HCT116 (cell line): ENCODE measurements at regions not wholly inside any gene's neighbourhood (a gene's known extent, or its start where the extent isn't known, plus 50 kb on each side); places are given as distances from the start of the nearest gene placed in this dataset.

Experiments
- ATAC-seq: fragments of 200-7000 bp; cut with Tn5 transposase; 2 replicates; pipeline ENCODE4 v1.9.1; 2020; ENCODE audit warnings: mild to moderate bottlenecking, moderate library complexity
- BruUV-seq: library from RNA; stranded (reverse); fragments of 400-500 nt; replicated peaks from 2 replicates; lab custom pipeline; 2021; lab: Mats Ljungman, UMichigan
- CTCF ChIA-PET: fragments of 300-600 bp; sonication (Branson Sonifier 250); formaldehyde crosslinking; loops from one replicate; lab custom pipeline; 2021; ENCODE audit warnings: antibody characterized with exemption; lab: Charles Lee
- POLR2A ChIA-PET: fragments of 300-600, 350-600 bp; sonication (Branson Sonifier 250); formaldehyde crosslinking; loops from one replicate; lab custom pipeline; 2021; ENCODE audit warnings: antibody characterized with exemption; lab: Charles Lee
- RAD21 ChIA-PET, 2 experiments: fragments of 300-600 bp; sonication (Branson Sonifier 250); formaldehyde crosslinking; loops; one replicate each; lab custom pipeline; 2023; ENCODE audit warnings: low total read pairs in 2 of 2; ENCODE audit not compliant: uncharacterized antibody in 2 of 2, unreplicated experiment in 2 of 2, low non-redundant PET in 1 of 2; lab: Charles Lee
- DNase-seq: peaks from one replicate; pipeline ENCODE4 v3.0.0-alpha.2; 2010; ENCODE audit warnings: low read depth, low spot score
- H2AFZ ChIP-seq: fragments of 200-600 bp; shearing (Covaris generic), sonication (generic); 2 replicates; pipeline ENCODE4 v1.6.1; 2017; ENCODE audit warnings: low read depth, mixed run types, mixed read lengths, antibody characterized with exemption, low read length; ENCODE audit not compliant: poor library complexity, severe bottlenecking
- H3K27ac ChIP-seq: 2 replicates; pipeline ENCODE4 v1.5.1; 2012; ENCODE audit warnings: low read depth, low read length
- H3K27me3 ChIP-seq: fragments of 200-600 bp; sonication (generic); 2 replicates; pipeline ENCODE4 v1.6.1; 2016; ENCODE audit warnings: mixed run types, low read length, mixed read lengths; ENCODE audit not compliant: insufficient read depth
- H3K36me3 ChIP-seq, 2 experiments: fragments of 200-500 bp in 1 of 2; fragments of 200-600 bp in 1 of 2; sonication (Bioruptor generic) in 1 of 2; sonication (generic) in 1 of 2; 2 replicates each; pipeline versions ENCODE4 v1.5.1 to v1.6.1; 2014 to 2016; ENCODE audit warnings: low read length in 2 of 2, inconsistent platforms in 1 of 2, mixed read lengths in 1 of 2, mixed run types in 1 of 2; ENCODE audit not compliant: insufficient read depth in 2 of 2, control insufficient read depth in 1 of 2
- H3K4me1 ChIP-seq, 2 experiments: fragments of 200-600 bp in 1 of 2; sonication (generic) in 1 of 2; 2 replicates each; pipeline versions ENCODE4 v1.5.1 to v1.6.1; 2012 to 2017; ENCODE audit warnings: low read length in 2 of 2, inconsistent platforms in 1 of 2, mild to moderate bottlenecking in 1 of 2, mixed read lengths in 1 of 2, mixed run types in 1 of 2, moderate library complexity in 1 of 2; ENCODE audit not compliant: insufficient read depth in 2 of 2, control insufficient read depth in 1 of 2
- H3K4me2 ChIP-seq: fragments of 200-600 bp; sonication (generic); 2 replicates; pipeline ENCODE4 v1.6.1; 2017; ENCODE audit warnings: mixed run types, low read length, mixed read lengths
- H3K4me3 ChIP-seq, 2 experiments: fragments of 200-600 bp in 1 of 2; sonication (generic) in 1 of 2; replicated peaks in 1 of 2; 2 replicates each; pipeline ENCODE4 v1.5.1; 2011 to 2016; ENCODE audit warnings: low read length in 2 of 2, control low read depth in 1 of 2, low read depth in 1 of 2, mild to moderate bottlenecking in 1 of 2, mixed read lengths in 1 of 2, mixed run types in 1 of 2
- H3K79me2 ChIP-seq: fragments of 200-600 bp; sonication (generic); 2 replicates; pipeline ENCODE4 v1.6.1; 2017; ENCODE audit warnings: mild to moderate bottlenecking, mixed run types, low read length, moderate library complexity, mixed read lengths; ENCODE audit not compliant: insufficient read depth
- H3K9ac ChIP-seq: fragments of 200-600 bp; sonication (generic); 2 replicates; pipeline ENCODE4 v1.6.1; 2016; ENCODE audit warnings: low read length, mixed read lengths
- H3K9me2 ChIP-seq: fragments of 200-600 bp; sonication (generic), shearing (Covaris generic); 2 replicates; pipeline ENCODE4 v1.6.1; 2017; ENCODE audit warnings: mixed run types, mild to moderate bottlenecking, moderate library complexity; ENCODE audit not compliant: insufficient read depth
- H3K9me3 ChIP-seq, 2 experiments: fragments of 200-500 bp in 1 of 2; fragments of 200-600 bp in 1 of 2; sonication (Bioruptor generic) in 1 of 2; sonication (generic) in 1 of 2; 2 replicates each; pipeline ENCODE4 v1.6.1; 2014 to 2017; ENCODE audit warnings: low read length in 2 of 2, mixed read lengths in 2 of 2, inconsistent platforms in 1 of 2, low read depth in 1 of 2, mild to moderate bottlenecking in 1 of 2, mixed run types in 1 of 2, moderate library complexity in 1 of 2; ENCODE audit not compliant: control insufficient read depth in 1 of 2, insufficient read depth in 1 of 2
- H4K20me1 ChIP-seq: fragments of 200-600 bp; sonication (generic), shearing (Covaris generic); 2 replicates; pipeline ENCODE4 v1.6.1; 2017; ENCODE audit warnings: mixed run types, mild to moderate bottlenecking, moderate library complexity; ENCODE audit not compliant: insufficient read depth
- CBX3 ChIP-seq: IDR thresholded peaks from 2 replicates; pipeline ENCODE4 v1.6.1; 2012; ENCODE audit warnings: low read depth
- CTCF ChIP-seq, 3 experiments: fragments of 200-600 bp in 1 of 3; sonication (generic) in 1 of 3; IDR thresholded peaks in 2 of 3; conservative IDR thresholded peaks in 1 of 3; 2 replicates each; pipeline ENCODE4 v1.5.1; 2012 to 2017; ENCODE audit warnings: low read depth in 2 of 3, low read length in 2 of 3, antibody characterized with exemption in 1 of 3, borderline replicate concordance in 1 of 3, control low read depth in 1 of 3, mild to moderate bottlenecking in 1 of 3, mixed read lengths in 1 of 3, mixed run types in 1 of 3, moderate library complexity in 1 of 3; ENCODE audit not compliant: insufficient read depth in 1 of 3
- EGR1 ChIP-seq: IDR thresholded peaks from 2 replicates; pipeline ENCODE4 v1.6.1; 2012; ENCODE audit warnings: low read depth
- EZH2 ChIP-seq: fragments of 200-600 bp; sonication (generic); IDR thresholded peaks from 2 replicates; pipeline ENCODE4 v1.6.1; 2017; ENCODE audit warnings: antibody characterized with exemption, mixed run types
- EZH2phosphoT487 ChIP-seq: fragments of 200-600 bp; IDR thresholded peaks from 2 replicates; pipeline ENCODE4 v1.6.1; 2018; ENCODE audit warnings: antibody characterized with exemption, borderline replicate concordance
- POLR2A ChIP-seq: IDR thresholded peaks from 2 replicates; pipeline ENCODE4 v1.7.0; 2011; ENCODE audit warnings: borderline replicate concordance; ENCODE audit not compliant: insufficient read depth, insufficient read length; ENCODE audit errors: extremely low read depth
- POLR2AphosphoS5 ChIP-seq: IDR thresholded peaks from 2 replicates; pipeline ENCODE4 v1.6.1; 2011; ENCODE audit warnings: mild to moderate bottlenecking, low read depth, low read length, moderate library complexity
- RAD21 ChIP-seq: IDR thresholded peaks from 2 replicates; pipeline ENCODE4 v1.6.1; 2012; ENCODE audit warnings: low read depth, mild to moderate bottlenecking
- REST ChIP-seq: IDR thresholded peaks from 2 replicates; pipeline ENCODE4 v1.6.1; 2012; ENCODE audit warnings: low read depth
- SP1 ChIP-seq: IDR thresholded peaks from 2 replicates; pipeline ENCODE4 v1.6.1; 2012; ENCODE audit warnings: low read depth
- SRF ChIP-seq: IDR thresholded peaks from 2 replicates; pipeline ENCODE4 v1.6.1; 2012; ENCODE audit warnings: low read depth
- YY1 ChIP-seq: IDR thresholded peaks from 2 replicates; pipeline ENCODE4 v1.6.1; 2011; ENCODE audit warnings: low read length, low read depth, moderate library complexity, mild to moderate bottlenecking; ENCODE audit not compliant: insufficient replicate concordance; ENCODE audit errors: extremely low read depth
- ZBTB33 ChIP-seq: IDR thresholded peaks from 2 replicates; pipeline ENCODE4 v1.6.1; 2011; ENCODE audit warnings: mild to moderate bottlenecking, low read length, moderate library complexity; ENCODE audit not compliant: insufficient replicate concordance; ENCODE audit errors: extremely low read depth
- ZFX ChIP-seq: fragments of 450-650 bp; IDR thresholded peaks from 2 replicates; pipeline ENCODE4 v1.6.1; 2017
- intact Hi-C: fragments of 100-400 bp; cut with micrococcal nuclease; formaldehyde crosslinking; loops from 2 replicates; pipeline ENCODE4 v1.10.0; 2022

GRCh38 chr10:106405141-106405540, 759.4 kb downstream of the SORCS1 start:
- Histone ChIP-seq H3K27me3 (no peaks in the 10 kb centered on the region), H3K9me2 (no peaks in the 10 kb centered on the region), H3K36me3 (no peaks in the 10 kb centered on the region), H2AFZ (no peak overlapping the region), H3K79me2 (no peaks in the 10 kb centered on the region), H3K27ac (no peak overlapping the region), H4K20me1 (no peaks in the 10 kb centered on the region), H3K4me1 (no peaks in the 10 kb centered on the region), H3K4me3 (no peak overlapping the region), H3K4me2 (no peak overlapping the region), H3K9ac (no peak overlapping the region), H3K9me3 (peaks cover 35 to 44% of the 10 kb centered on the region in 2 experiments; a peak in 2 of 4 replicates)
- RAD21 ChIA-PET: no interaction called here
- ATAC-seq (no peak), DNase-seq (no peak)
- intact Hi-C loops: no loop called here
- no peak for TF ChIP-seq ZBTB33
- TF ChIP-seq RAD21: no peak
- CTCF ChIA-PET: no interaction called here
- POLR2A ChIA-PET: no interaction called here
- BruUV-seq: no TSS peak

- DNase-seq: no peak
- intact Hi-C loops: no loop called here
- H3K4me1 ChIP-seq: no peaks in the 10 kb centered on the region
- H3K4me2 ChIP-seq: no peak overlapping the region
- ChIA-PET POLR2A (no interaction called here), RAD21 (no interaction called here), CTCF (no interaction called here)
- no peak for ATAC-seq
- no peaks in the 10 kb centered on the region for H3K27me3 ChIP-seq
- H3K79me2 ChIP-seq: no peaks in the 10 kb centered on the region
- no peaks in the 10 kb centered on the region for H3K9me2 ChIP-seq
- no peak overlapping the region for H3K27ac ChIP-seq
- BruUV-seq: no TSS peak
- H4K20me1 ChIP-seq: no peaks in the 10 kb centered on the region
- H3K4me3 ChIP-seq: no peak overlapping the region
- H2AFZ ChIP-seq: no peak overlapping the region
- peaks cover 29 to 45% of the 10 kb centered on the region in 2 experiments; a peak in 2 of 4 replicates for H3K9me3 ChIP-seq
- no peaks in the 10 kb centered on the region for H3K36me3 ChIP-seq
- H3K9ac ChIP-seq: no peak overlapping the region
- TF ChIP-seq REST (no peak), EZH2 (no peak), CTCF (IDR thresholded peaks at IDR 0.05 in 2 of 3, conservative IDR thresholded peaks at IDR 0.05 in 1 of 3; ENCODE audit: borderline replicate concordance in 1 of 3, insufficient read depth in 1 of 3, low read depth in 2 of 3, low read length in 2 of 3) (no peak), EGR1 (no peak), SP1 (no peak), ZFX (no peak), RAD21 (no peak), POLR2AphosphoS5 (no peak), EZH2phosphoT487 (no peak), YY1 (no peak), SRF (no peak), POLR2A (no peak), CBX3 (no peak)
Measured at GRCh38 chr10:106402458-106402857, 762.0 kb downstream of the SORCS1 start.
